ENCODE measurements at regions not wholly inside any gene's neighbourhood (a gene's known extent, or its start where the extent isn't known, plus 50 kb on each side); places are given as distances from the start of the nearest gene placed in this dataset.
"Not testable (repeated sequence)": the region's sequence is repeated elsewhere in the genome, so short reads cannot be mapped to it uniquely, and the experiment has no call there.

GRCh38 chr2:185245806-185246205 is 492.8 kb upstream of the FSIP2 start:
- DNase-seq (ENCODE audit: low read depth in 4 of 4, low spot score in 2 of 4), result no peak

DNA sequence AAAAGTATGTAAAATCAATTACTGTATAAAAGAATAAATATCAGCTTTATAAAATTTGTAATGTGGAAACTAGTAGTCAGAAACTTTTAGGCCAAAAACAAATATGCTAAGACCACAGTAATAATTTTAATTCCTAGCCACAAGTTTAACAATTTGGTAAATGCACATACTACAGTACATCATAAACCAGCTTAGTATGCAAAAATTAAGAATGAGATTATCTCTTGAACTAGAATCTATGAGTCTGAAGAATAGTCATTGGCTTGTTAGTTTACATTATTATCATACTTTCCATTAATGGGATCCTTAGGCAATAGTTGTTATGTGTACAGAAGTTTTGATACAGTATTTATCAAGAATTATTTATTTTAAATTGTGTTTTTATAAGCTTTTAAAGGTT is 491.9 kb upstream of the FSIP2 start:
- DNase-seq (ENCODE audit: low read depth in 4 of 4, low spot score in 2 of 4), result no peak

DNA sequence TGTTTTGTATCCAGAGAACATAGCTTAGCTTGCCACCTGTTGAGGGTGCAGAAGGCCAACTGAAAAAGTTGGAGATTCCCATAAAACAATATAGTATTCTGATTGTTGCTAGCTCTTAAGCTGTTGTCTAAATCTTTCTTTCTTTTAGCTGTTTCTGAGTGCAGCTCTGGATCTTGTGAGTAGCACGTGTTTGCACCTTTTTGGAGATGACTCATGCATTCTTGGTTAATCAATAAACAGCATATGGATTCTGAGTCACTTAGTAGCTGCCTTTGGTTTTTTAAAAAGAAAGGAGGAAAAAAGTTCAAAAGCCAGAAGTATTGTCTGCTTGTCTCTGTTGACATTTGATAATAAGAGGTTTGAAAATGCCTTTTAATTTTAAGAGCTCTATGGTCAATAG is 483.0 kb upstream of the FSIP2 start:
- no peak for DNase-seq (ENCODE audit: low read depth in 4 of 4, low spot score in 2 of 4)

DNA sequence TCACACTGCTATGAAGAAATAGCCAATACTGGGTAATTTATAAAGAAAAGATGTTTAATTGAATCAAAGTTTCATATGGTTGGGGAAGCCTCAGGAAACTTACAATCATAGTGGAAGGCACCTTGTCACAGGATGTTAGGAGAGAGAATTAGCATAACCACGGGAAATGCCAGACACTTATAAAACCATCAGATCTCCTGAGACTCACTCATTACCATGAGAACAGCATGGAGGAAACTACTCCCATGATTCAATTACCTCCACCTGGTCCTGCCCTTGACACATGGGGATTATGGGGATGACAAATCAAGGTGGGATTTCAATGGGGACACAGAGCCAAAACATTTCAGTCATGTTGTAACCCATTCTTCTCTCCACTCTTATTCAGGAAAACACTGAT is 472.9 kb upstream of the FSIP2 start:
- DNase-seq (ENCODE audit: low read depth in 4 of 4, low spot score in 2 of 4), result no peak

- no peak for DNase-seq (ENCODE audit: low read depth in 4 of 4, low spot score in 2 of 4)
Observed at GRCh38 chr2:185268651-185269050, 470.0 kb upstream of the FSIP2 start.

DNA sequence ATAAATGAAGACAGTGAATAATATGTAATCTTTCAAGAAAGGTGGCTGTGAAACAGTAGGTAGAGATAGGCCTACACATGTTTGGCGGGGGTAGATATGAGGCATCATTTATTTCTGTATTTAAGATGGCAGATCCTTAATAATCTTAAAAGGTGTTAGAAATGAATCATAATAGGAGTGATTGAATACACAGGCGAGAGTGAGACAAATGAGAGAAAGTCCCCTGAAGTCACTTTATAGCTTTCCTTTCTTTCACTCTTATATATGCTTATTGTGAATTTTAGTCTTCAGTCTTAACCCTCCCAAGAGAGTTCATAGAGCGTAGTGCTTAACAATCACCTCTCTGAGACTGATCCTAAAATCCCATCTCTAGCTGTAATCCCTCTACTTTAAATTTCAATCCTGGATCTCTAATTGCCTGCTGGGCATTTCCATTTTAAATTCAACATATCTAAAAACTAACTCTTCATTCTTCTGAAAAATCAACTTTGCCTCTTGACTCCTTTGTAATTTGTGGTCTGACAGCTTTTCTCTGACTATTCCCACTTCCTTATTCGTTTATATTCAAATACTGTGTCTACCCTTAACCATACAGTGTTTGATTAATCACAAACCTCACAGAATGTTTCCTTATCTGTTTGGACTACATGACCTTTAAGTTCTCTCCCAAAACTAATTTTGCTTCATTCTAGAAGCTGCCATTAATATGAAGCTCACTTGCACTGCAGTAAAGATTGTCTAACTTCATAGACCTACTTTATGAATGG is 463.7 kb upstream of the FSIP2 start:
- DNase-seq (ENCODE audit: low read depth in 4 of 4, low spot score in 2 of 4), result no peak

DNA sequence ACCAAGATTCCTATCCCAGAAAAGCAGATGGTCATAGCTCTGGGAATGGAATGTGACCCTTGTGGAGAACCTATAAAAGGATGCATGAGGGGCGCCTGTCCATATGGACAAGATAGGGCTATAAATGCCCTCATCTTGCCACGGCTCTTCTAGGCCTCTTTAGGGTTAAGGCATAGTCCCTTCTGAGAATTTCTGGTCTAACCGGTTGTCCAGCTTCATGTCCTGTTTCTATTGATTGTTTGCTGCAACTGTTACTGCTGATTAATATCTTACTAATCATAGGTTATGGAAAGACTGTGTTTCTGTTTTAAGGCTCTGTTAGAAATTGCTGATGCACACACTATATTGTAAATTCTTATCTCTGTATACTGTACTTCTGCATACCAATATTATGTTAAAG is 462.6 kb upstream of the FSIP2 start:
- not testable (repeated sequence) for DNase-seq (ENCODE audit: low read depth in 4 of 4, low spot score in 2 of 4)

DNA sequence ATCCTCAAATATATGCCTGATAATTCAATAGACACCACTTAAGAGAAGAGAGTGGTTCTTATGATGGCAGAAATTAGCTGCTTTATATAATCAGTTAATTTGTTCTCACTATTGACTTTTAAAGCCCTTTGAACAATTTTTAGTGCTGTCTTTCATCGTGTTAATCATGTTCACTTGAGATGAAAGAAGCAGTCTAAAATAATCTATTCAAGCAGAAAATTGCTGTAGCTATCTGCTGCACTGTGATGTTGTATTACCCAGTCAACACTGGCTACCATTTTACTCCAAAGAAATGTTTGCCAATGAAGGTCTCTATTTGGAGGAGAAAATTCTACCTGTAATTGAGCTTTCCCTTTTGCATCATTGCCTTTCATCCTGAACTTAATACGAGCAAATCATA is 459.8 kb upstream of the FSIP2 start:
- no peak for DNase-seq (ENCODE audit: low read depth in 4 of 4, low spot score in 2 of 4)

DNA sequence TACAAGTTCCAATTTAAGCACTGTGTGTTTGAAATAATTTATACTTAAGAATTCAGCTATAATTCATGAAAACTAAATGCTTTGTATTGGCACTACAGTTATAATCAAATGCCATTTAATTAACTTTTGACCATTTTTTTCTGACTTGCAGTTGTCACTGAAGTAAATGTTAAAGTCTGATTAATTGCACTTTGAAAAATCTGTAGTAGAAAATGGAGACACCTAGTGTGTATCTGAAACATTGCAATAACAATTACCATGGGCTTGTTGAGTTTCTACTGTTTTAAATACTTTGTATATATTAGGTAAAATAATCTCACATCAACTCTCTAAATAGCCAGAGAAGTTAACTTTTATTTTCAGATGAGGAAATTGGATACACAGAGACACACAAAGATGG is 458.6 kb upstream of the FSIP2 start:
- no peak for DNase-seq (ENCODE audit: low read depth in 4 of 4, low spot score in 2 of 4)

DNA sequence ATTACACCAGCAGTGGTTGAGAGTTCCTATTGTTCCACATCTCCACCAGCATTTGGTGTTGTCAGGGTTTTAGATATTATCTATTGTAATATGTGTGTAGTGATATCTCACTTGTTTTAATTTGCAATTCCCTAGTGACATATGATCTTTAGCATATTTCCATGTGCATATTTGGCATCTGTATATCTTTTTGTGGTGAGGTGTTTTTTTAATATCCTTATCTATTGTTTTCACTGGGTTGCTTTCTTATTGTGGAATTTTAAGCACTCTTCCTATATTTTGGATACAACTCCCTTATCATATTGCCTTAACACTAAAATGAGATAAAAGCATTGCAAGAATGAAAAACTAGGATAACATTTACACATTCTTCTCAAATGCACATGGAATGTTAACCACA is 453.9 kb upstream of the FSIP2 start:
- no peak for DNase-seq (ENCODE audit: low read depth in 4 of 4, low spot score in 2 of 4)

DNA sequence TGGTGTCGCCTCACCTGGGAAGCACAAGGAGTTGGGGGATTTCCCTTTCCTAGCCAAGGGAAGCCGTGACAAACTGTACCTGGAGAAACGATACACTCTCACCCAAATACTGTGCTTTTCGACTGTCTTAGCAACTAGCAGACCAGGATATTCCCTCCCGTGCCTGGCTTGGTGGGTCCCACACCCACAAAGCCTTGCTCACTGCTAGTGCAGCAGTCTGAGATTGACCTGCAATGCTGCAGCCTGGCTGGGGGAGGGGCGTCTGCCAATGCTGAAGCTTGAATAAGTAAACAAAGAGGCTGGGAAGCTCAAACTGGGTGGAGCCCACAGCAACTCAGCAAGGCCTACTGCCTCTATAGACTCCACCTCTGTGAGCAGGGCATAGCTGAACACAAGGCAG is 448.6 kb upstream of the FSIP2 start:
- DNase-seq (ENCODE audit: low read depth in 4 of 4, low spot score in 2 of 4), result not testable (repeated sequence)

DNA sequence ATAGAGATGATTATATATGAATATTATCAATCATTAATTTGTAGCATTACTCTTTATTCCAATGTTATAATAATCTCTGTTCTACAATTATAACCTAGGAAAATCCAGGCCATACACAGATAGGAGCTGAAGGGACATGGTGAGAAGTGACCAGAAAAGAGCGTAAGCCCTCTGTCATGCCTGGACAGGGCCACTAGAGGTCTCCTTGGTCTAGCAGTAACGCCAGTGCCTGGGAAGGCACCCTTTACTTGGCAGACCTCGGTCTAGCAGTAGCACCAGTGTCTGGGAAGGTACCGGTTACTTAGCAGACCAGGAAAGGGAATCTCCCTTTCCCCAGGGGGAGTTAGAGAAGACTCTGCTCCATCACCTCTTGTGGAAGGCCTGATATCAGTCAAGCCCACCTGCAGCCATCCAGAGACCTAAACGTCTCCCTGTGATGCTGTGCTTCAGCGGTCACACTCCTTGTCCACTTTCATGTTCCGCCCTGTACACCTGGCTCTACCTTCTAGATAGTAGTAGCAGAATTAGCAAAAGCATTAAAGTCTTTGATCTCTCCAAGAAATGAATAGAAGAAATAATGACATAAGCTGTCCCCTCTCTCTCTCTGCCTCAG is 447.5 kb upstream of the FSIP2 start:
- peak in 2 of 4 donors; percentile 12 to 15 for DNase-seq (ENCODE audit: low read depth in 4 of 4, low spot score in 2 of 4)

DNA sequence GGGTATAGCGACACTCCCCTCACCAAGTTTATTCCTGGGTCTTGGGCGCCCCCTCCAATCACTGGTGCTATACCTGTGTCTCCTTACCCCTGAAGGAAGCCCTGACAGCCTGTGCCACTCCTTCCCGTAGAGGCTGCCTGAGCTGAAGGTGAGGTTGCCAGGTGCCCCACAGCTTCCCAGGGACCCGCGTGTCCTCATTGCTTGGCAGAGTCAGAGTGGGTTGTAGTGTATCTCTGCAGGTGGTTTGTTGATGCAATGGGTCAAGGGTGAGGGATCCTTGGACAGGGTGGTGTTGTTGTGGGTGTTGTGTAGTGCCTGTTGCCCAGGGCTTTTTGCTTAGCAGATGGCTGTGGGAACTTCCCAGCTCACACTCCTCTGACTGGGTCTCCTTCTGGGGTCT is 438.7 kb upstream of the FSIP2 start:
- no peak for DNase-seq (ENCODE audit: low read depth in 4 of 4, low spot score in 2 of 4)

- no peak for DNase-seq (ENCODE audit: low read depth in 4 of 4, low spot score in 2 of 4)
Observed at GRCh38 chr2:185306119-185306518, 432.5 kb upstream of the FSIP2 start.

DNA sequence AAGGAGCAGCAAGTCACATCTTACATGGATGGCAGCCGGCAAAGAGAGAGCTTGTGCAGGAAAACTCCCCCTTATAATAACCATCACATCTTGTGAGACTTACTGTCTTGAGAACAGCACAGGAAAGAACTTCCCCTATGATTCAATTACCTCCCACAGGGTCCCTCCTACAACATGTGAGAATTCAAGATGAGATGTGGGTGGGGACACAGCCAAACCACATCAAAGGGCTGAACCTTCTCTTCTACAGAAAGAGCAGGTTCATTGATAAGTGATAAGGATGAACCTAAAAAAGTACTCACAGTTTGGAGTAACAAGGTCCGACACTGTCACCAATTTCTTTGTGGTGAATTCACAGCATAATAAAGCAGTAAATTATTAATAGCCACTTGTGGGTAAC is 422.2 kb upstream of the FSIP2 start:
- no peak for DNase-seq (ENCODE audit: low read depth in 4 of 4, low spot score in 2 of 4)

DNA sequence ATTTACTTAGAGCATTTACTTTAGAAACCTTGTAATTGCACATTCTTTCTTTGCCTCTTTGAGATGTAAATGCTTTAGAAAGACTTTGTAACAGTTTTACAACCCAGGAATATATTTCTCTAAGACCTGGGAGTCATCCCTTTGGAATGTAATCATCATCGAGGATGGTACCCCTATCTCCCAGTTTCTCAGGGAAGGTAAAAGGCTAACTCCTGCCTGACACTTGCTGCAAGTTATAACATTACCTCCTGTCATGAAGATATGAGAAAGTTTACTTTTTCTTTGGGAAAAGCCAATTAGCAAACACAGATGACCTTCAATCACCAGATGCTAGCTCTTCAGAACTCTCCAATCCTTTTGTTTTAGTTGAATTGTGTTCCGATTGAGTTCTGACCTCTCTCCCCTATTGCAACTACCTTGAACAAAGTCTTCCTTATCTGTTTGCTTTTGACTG is 420.3 kb upstream of the FSIP2 start:
- DNase-seq (ENCODE audit: low read depth in 4 of 4, low spot score in 2 of 4), result no peak

GRCh38 chr2:185335879-185336278 is 402.7 kb upstream of the FSIP2 start:
- no peak for DNase-seq (ENCODE audit: low read depth in 4 of 4, low spot score in 2 of 4)

GRCh38 chr2:185337033-185337432 is 401.6 kb upstream of the FSIP2 start:
- no peak for DNase-seq (ENCODE audit: low read depth in 4 of 4, low spot score in 2 of 4)

- no peak for DNase-seq (ENCODE audit: low read depth in 4 of 4, low spot score in 2 of 4)
Observed at GRCh38 chr2:185338104-185338503, 400.5 kb upstream of the FSIP2 start.

DNA sequence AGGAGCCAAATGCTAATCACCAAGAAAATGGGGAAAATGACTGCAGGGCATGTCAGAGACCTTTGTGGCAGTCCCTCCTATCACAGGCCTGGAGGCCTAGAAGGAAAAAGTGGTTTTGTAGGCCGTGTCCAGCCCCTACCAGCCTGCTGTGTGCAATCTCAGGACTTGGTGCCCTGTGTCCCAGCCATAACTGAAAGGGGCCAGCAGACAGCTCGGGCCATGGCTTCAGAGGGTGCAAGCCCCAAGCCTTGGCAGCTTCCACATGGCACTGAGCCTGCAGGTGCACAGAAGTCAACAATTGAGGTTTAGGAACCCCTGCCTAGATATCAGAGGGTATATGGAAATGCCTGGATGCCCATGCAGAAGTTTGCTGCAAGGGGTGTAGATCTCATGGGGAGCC is 391.2 kb upstream of the FSIP2 start:
- DNase-seq (ENCODE audit: low read depth in 4 of 4, low spot score in 2 of 4), result no peak

GRCh38 chr2:185360776-185361175 is 377.8 kb upstream of the FSIP2 start:
- DNase-seq (ENCODE audit: low read depth in 4 of 4, low spot score in 2 of 4), result no peak

GRCh38 chr2:185372188-185372587 is 366.4 kb upstream of the FSIP2 start:
- DNase-seq (ENCODE audit: low read depth in 4 of 4, low spot score in 2 of 4), result no peak
